NCI-H1048 (cell line): ENCODE measurements at regions not wholly inside any gene's neighbourhood (a gene's known extent, or its start where the extent isn't known, plus 50 kb on each side); places are given as distances from the start of the nearest gene placed in this dataset.
"Not testable (repeated sequence)": the region's sequence is repeated elsewhere in the genome, so short reads cannot be mapped to it uniquely, and the experiment has no call there.

ENCODE experiments used
- DNase-seq: peaks from one replicate; lab custom pipeline; 2025; lab: John Stamatoyannopoulos, UW

DNA sequence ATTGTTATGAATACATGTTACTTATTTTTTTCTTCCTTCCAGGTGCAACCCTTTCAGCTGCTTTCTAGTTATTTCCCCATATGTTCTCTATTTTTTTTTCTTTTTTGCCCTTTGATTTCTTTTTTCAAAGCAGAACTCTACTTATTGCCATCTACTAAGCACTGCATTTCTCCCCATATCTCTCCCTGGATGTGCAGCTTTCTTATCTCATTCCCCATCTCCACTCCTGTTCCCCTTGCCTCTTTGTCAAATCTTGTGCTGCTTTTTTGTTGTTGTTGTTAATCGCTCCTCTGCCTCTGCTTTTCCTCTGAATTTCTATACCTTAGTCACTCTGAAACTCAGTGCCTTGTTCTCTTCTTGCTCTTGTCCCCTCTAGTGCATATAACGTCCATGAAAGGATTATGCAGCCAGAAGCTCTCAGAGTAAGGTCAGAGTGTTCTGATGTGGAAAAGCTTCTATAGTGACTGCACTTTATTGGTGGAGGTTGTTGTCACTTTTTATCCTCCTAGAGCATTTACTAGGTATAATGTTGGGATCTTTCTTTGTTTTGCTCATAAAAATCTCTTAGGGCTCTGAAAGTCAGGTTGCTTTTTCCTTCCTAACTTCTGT lies 51.1 kb upstream of the JADE1 start:
- no peak for DNase-seq

GRCh38 chr4:128757712-128758111 lies 51.8 kb upstream of the JADE1 start:
- no peak for DNase-seq

DNA sequence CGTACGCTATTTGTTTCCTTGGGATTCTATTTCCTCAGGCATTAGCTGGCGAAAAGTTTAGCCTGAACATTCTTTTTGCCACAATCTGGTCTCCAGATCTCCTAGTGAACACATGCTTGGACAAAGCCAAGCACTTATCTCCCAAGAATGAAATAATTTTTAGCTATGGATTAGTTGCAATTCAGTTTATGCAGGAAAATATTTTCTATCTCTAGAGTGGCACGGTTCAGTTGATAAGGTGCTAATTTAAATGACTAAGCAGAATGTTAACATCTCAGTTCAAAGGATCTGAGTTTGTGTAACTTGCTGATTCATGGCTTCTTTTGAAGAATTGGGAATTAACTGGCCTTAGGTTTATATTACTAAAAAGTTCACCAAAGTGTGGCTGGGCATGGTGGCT lies 58.1 kb upstream of the JADE1 start:
- DNase-seq, result no peak

GRCh38 chr4:128741748-128742147 lies 67.8 kb upstream of the JADE1 start:
- not testable (repeated sequence) for DNase-seq

DNA sequence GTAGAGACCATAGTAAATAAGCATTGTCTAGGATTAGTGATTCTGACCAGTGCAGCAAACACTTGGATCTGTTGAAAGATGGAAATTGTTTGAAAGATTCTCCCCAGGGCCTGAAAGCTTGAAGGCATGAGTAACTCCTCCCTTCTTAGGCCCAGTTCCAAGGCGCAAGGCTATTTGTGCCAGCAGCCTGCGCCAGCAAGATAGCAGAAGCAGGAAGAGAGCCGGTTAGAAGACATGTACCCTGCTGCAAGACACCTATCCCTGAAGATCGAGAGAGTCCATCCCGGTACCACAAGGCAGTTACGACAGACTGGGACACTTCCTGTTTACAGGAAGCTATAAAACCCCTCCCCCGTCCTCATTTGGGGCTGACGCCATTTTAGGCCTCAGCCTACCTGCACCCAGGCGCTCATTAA lies 72.4 kb upstream of the JADE1 start:
- no peak for DNase-seq

GRCh38 chr4:128735714-128736113 lies 73.8 kb upstream of the JADE1 start:
- no peak for DNase-seq

DNA sequence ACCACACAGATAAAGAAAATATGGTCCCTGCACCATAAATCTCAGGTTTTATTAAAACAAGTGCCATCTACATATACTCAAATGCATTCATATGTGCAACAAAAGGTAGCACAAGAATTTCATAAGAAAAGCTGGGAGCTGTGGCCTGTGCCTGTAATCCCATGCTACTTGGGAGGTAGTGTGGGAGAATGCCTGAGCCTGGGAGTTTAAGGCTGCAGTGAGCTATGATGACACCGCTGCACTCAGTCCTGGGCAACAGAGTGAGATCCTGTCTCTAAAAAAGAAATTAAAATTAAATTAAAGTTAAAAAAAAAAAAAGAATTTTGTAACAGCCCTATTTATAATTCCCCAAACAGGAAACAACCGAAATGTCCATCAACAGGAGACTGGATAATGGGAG lies 81.3 kb upstream of the JADE1 start:
- no peak for DNase-seq

DNA sequence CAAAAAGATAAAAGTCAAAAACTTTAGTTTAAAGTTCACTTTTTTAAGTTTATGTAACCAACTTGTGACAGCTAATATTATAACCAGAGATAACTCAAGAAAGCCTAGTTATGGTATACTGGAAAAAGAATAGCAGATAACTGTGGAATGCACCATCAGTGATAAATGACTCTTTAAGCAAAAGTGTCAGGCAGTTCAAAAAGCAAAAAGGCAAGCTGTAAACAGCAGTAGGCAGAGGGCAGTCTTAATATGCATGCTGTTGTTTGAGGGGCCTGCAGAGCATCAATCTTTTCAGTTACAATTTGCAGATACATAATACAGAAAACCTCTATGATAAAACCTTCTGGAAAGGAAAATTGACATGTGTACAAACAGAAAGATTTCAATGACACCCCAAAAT lies 81.8 kb upstream of the JADE1 start:
- DNase-seq, result no peak

GRCh38 chr4:128725405-128726055 lies 84.0 kb upstream of the JADE1 start:
- DNase-seq, result no peak

- no peak for DNase-seq
These were observed 86.6 kb upstream of the JADE1 start for GRCh38 chr4:128722911-128723310.

- DNase-seq, result no peak
These were observed 87.6 kb upstream of the JADE1 start for GRCh38 chr4:128721896-128722295.

DNA sequence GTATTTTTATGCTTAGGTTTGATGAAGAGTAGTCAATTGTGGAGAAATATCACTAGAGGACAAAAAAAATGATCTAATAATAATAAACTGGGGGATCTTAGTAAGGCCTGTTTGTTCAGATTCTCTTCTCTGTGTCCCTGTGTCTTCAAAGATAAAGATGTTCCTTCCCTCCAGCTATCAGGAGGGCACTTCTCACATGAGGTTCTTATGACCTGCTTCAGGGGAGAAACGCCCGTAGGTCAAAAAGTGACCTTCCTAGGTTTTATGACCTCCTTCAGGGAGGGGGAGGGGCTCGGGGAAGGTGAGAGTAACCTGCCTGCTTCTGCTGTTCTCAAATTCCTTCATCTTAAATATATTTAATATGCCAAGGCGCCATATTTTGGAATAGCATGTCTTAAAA lies 89.2 kb upstream of the JADE1 start:
- no peak for DNase-seq

DNA sequence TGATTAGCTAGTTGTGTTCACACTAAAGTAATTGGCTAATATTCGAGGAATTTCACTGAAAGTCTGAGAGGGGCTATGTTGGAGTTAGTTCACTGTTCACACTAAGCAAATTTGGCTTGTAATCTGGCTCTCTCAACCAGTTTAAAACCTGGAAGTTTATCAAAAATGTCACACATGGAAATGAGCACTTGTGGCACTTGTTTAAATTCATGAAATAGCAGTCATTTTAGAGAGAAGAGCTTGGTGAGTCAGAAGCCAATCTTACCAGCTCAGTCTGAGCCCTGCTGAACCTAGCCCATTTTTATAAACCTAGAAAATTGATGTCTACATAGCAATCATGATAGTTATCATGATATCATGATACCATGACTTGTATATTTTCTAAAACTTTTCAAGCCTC lies 90.7 kb upstream of the JADE1 start:
- no peak for DNase-seq

DNA sequence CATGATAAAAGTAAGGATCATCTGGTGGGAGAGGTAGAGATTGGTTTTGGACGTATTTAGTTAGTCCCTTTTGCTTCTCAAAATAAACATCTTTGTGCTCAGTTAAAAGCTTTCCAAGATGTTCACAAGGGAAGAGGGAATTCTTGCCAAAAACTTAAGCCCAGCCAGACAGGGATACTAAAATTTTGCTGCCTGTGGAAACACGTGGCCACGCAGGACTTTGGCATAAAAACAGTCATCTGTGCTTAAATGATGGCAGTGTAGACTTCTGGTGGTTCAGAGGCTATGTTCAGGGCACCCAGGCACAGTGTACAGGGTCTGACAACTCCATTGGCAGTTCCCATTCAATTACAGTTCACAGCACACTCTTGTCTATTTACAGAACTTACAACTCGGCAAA lies 93.2 kb upstream of the JADE1 start:
- DNase-seq, result no peak

- DNase-seq, result no peak
These were observed 93.9 kb upstream of the JADE1 start for GRCh38 chr4:128715616-128716015.

- no peak for DNase-seq
These were observed 98.1 kb upstream of the JADE1 start for GRCh38 chr4:128711361-128711760.

- no peak for DNase-seq
These were observed 100.2 kb upstream of the JADE1 start for GRCh38 chr4:128709268-128709667.

- DNase-seq, result no peak
These were observed 101.6 kb upstream of the JADE1 start for GRCh38 chr4:128707864-128708263.

- no peak for DNase-seq
These were observed 105.6 kb upstream of the JADE1 start for GRCh38 chr4:128703948-128704347.

GRCh38 chr4:128700659-128701350 lies 108.7 kb upstream of the JADE1 start:
- DNase-seq, result no peak

DNA sequence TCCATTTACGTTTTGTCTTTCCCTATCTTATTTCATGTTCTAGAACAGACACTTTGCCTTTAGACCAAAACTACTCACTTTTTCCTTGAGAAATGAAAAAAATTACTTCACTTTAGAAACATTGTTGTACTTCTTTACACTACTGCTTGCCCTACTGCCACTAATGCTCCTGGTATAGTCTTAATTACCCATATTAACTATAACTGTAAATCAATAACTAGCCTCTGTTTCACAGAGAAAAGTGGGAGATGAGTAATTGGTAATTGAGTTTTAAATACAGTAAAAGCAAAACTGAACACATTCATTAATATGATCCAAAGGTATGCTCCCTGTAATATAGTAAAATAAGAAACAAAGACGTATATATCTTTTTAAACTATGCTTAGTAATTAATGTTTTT lies 111.1 kb upstream of the JADE1 start:
- no peak for DNase-seq

- DNase-seq, result no peak
These were observed 112.2 kb upstream of the JADE1 start for GRCh38 chr4:128697323-128697722.

- no peak for DNase-seq
These were observed 119.5 kb upstream of the JADE1 start for GRCh38 chr4:128690011-128690410.
